HG03442 (cell line): ENCODE measurements at regions not wholly inside any gene's neighbourhood (a gene's known extent, or its start where the extent isn't known, plus 50 kb on each side); places are given as distances from the start of the nearest gene placed in this dataset.

Source experiments
- ATAC-seq: cut with Tn5 transposase; IDR thresholded peaks from one replicate; pipeline ENCODE4 v1.9.1; 2021; ENCODE audit warnings: mild to moderate bottlenecking, moderate library complexity; ENCODE audit not compliant: unreplicated experiment

- no peak for ATAC-seq
These were observed 264.9 kb downstream of the UQCRFS1 start for GRCh38 chr19:28948026-28948425.

- no peak for ATAC-seq
These were observed 269.3 kb downstream of the UQCRFS1 start for GRCh38 chr19:28943651-28944050.

GRCh38 chr19:28941833-28942232 lies 271.1 kb downstream of the UQCRFS1 start:
- ATAC-seq: no peak

DNA sequence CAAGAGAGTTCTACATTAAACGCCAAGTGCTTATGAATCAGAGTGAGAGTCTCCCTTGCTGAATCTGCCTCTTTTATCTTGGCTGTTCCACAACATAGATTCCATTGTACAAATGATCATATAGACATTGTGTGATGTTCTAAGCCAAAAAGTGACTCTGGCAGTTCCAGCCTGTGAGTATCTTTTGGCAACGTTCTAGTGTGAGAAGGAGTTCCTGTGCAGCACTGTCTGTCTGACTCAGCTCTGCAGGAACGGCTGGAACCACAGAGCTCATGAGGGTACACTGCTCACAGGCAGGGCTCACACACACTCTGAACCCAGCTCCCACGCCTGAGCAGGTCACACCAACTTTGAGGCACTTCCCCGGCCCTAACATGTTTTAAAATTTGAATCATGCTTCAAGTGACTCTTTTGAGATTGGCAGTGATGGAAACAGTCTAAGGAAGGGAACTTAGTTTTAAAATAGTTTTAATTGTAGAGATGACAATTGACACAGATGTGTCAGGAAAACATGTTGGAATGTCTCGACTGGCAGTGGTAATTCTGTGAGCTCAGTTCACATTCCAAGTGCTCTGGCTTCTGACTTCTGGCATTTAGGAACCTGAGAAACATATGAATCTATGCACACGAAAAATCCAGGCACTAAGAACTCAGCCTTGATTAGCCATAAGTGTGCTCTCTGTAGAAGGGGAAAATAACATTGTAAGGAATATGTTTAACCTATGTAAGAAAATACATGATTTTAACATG lies 272.0 kb downstream of the UQCRFS1 start:
- no peak for ATAC-seq

DNA sequence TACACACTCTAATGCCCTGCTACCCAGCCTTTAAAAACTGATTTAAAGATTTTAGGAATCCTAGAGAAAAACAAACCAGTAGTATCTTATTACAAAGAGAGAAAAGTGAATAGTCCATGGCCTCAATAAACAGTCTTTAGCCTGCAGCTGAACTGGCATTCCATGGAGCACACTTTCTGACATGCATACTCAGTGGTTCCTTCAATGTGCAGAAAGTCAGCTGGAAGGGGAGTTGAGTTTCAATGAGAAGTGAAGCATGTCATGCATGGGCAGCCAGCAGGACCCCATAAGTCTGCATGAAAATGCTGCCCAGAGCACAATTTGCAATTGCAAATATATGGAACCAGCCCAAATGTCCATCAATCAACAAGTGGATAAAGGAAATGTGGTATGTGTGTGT lies 273.7 kb downstream of the UQCRFS1 start:
- ATAC-seq: no peak

DNA sequence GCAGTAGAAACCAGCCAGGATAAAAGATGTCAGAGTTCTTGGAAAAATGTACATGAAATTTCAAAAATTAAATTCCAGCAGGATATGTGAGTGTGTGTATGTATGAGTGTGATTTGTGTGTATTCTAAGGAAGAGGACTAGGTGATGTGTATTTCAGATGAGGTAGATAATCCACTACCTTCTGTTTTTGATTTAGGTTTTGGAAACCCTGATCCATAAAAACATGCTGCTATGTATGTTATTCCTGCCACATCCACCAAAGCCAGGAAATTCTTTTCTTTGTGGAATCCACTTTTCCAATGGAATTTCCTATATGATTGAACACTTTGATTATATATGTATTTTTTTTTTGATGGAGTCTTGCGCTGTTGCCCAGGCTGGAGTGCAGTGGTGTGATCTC lies 276.9 kb downstream of the UQCRFS1 start:
- no peak for ATAC-seq

DNA sequence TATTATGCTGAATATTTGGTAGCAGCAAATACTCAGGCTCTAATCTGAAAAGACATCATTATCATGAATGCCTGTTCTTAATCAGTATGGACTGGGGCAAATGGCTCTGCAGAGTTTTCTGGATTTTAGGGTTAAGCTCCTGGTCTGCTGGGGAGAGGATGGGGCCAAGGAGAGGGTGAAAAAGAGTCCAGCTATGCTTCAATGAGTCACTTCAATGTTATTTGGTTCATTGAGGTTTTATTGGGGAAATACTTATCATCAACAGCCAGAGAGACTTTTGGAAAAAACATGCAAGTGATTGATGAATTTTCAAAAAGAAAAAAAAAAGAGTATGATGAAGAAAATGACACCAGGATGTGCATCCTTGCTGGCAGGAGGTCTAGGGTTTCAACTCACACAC lies 278.3 kb downstream of the UQCRFS1 start:
- no peak for ATAC-seq

DNA sequence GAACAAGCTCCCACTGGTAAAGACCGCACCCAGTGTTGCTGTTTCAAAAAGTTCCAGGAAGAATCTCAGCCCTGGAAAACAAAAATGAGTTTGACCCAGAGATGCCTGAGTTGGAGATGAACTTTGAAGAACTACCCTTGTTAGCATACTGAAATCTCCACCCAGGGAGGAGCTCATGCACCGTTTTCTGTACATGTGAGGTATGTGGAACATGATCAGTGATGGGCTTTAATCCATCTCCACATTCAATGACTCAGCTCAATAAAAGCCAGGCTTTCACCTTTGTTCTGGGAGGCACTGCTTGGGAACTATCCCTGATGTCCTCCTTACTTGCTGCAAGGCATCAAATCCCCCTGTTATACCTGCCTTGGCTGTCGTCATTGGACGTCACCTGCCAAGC lies 279.9 kb downstream of the UQCRFS1 start:
- ATAC-seq: no peak

- ATAC-seq: no peak
These were observed 280.5 kb downstream of the UQCRFS1 start for GRCh38 chr19:28932446-28932845.

GRCh38 chr19:28929006-28929405 lies 283.9 kb downstream of the UQCRFS1 start:
- no peak for ATAC-seq

DNA sequence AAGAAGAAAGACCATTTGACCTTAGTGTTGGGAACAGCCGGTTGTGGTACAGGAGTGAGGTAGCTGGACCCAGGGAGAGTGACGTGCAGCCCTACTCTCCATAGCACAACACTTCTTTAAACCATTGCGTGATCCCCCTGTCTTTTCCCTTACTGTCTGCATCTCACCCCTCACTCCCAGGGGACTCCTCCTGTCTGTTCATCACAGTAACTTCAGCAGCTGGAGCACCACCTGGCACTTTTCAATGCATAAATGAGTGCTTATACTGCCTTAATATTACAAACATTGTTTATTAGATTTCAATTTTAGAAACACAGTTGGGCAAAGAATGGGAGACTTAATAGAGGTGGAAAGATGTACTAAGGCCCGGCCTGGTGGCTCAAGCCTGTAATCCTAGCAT lies 285.5 kb downstream of the UQCRFS1 start:
- no peak for ATAC-seq

DNA sequence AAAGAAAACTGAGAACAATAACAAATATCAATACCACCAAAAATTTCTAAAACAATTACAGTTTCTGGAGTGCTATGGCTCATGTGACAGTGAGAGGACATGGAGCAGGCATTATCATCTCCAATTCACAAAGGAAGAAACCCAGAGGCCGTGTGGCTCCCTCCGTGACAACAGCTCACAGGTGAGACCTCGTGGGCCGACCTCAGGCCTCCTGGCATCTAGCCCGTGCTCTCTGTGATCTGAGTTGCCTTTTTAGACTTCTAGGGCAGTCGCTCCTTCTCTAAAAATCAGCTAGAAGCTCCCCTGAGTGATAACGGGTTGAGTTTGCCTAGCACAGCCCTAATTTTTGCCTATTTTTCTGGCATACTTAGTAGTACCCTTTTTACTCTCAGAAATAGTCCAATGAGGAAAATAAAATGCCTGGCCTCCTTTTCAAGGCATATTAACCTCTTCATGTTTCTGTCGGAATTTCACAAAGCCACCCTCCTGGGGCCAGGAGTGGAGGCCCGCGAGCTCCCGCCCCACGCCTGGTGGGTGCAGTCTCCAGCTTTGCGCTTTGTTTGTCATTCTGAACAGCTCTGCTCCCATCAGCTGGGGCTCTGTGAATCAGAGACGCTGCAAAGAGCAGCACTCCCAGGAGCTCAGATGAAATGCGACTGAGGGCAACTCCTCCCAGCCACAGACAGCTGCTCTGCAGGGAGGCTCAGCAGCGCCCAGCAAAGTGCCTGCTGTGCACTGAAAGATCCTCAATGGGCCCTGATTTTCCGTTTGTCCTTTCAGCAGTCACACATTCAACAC lies 292.5 kb downstream of the UQCRFS1 start:
- ATAC-seq: no peak

DNA sequence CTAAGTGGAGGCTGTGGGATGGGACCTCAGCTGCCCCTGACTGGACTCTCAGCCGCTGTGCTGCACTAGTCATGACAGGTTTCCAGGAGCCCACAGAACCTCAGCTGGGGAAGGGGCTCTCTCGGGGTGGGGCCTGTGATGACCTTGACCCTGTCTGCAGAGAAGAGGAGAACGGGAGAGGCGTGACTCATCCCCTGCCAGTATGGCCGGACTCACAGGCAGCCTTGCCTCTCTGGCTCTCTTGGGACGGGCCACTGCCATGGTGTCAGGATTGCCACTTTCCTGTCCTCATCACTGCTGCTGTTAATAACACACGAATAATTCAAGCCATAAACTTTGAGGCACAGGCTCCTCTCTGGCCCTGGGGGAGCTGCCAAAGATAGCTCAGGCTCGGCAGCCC lies 295.3 kb downstream of the UQCRFS1 start:
- ATAC-seq: no peak

- ATAC-seq: no peak
These were observed 297.1 kb downstream of the UQCRFS1 start for GRCh38 chr19:28915737-28916460.

DNA sequence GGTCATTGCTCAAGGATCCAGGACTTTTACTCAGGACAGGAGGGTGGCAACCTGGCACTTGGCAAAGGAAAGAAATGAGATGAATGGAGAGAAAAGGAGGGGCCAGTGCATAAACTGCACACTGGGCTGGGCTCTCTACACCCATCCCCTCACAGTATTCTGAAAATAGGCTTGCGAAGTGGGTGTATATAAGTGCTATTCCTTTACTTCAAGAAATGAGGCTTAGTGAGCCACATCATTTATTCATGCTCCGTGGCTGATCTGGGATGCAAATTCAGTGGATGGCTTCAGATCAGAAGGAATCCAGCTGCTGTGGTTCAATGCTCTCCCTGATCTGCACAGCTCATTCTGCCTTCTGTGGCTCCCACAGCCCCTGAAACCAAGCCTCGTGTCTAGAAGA lies 297.7 kb downstream of the UQCRFS1 start:
- ATAC-seq: no peak

- no peak for ATAC-seq
These were observed 298.8 kb downstream of the UQCRFS1 start for GRCh38 chr19:28914173-28914572.

DNA sequence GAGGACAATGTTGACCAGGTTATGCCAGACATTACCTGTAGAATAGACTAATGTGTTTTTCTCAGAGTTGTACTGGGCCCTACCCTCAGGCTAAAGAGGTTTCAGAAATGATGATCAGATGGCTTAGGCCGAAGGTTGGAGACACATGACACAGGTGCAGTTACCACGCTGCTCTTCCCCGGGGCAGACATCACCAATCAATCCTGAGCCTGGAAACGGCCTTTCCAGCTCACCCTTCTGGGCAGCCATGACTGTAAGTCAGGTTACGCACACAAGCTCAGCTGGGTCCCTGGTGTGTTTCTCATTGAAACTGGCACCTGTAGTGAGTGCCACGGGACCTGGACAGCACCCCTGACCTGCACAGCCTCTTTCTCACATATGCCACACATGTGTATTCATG lies 299.3 kb downstream of the UQCRFS1 start:
- ATAC-seq: no peak

DNA sequence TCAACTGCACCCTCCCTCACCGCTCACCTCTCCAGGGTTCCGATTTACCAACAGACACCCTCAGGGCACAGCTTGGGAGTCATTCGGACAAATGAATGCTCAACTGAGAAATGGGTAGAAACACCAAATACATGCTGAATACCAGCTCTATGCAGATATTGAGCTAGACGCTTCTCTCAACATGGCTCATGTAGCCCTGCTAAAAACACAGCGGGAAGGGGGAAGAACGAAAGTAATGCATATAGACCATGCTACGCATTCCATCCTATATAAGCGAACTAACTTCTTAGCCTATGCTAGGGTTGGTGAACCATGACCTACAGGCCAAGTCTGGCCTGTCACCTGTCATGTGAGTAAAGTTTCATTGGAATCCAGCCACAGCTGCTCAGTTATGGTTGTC lies 304.0 kb downstream of the UQCRFS1 start:
- ATAC-seq: no peak

DNA sequence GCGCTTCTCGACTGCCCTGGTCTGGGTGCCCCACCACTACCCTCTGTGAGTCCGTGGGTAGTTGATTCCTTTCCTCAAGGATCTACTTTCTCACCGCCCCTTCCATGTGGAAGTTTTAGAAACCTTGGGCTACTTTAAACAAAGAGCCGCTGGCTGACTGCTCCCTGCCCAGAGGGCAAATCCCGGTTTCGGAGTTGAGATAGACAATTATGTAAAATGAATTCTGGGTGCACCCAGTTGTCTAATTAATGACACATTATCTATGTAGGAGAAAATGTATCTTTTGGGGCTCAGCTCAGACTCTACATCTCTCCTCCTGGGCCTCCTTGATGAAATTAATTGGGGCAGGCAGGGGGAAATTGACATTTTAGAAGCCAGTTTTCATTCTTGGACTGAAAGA lies 305.4 kb downstream of the UQCRFS1 start:
- ATAC-seq: no peak

GRCh38 chr19:28905996-28906395 lies 307.0 kb downstream of the UQCRFS1 start:
- ATAC-seq: no peak

GRCh38 chr19:28899703-28900102 lies 313.2 kb downstream of the UQCRFS1 start:
- ATAC-seq: no peak

DNA sequence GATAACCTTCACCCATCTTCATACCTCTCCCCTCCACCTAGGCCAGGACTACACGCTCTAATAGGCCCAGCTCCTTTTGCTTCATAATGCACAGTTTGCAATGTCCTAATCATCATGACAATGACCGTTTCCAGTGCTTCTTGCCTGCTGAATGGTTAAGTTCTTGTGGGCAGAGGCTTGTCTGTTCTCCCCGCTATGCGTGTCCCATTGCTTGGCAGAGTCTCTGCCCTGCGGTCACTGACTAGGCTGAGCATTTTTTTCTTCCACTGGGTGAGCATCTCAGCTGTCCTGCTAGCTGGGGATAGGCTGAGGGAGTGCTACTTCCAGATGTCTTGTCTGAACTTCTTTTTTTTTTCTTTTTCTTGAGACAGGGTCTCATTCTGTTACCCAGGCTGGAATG lies 314.7 kb downstream of the UQCRFS1 start:
- no peak for ATAC-seq
